ENCODE measurements at regions not wholly inside any gene's neighbourhood (a gene's known extent, or its start where the extent isn't known, plus 50 kb on each side); places are given as distances from the start of the nearest gene placed in this dataset.

DNA sequence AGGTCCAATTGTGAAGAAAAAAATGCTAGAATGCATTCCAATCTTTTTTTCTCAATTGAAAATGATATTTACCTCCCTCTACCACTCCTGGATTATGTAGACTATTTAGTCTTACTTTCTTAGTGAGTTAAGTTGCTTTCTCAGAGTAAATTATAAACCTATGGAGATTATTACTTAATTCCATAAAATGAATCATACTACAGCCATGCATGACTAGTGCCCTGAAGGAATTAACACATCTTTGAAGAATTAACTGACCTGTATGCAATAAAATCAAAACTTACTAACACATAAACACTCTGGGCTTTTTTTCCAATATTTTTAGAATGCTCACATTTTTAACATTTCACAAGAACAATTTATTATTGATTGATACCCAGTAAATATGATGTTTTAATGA, 379.4 kb upstream of the DACH1 start:
- DNase-seq (ENCODE audit: low read depth, low spot score) = no peak

DNA sequence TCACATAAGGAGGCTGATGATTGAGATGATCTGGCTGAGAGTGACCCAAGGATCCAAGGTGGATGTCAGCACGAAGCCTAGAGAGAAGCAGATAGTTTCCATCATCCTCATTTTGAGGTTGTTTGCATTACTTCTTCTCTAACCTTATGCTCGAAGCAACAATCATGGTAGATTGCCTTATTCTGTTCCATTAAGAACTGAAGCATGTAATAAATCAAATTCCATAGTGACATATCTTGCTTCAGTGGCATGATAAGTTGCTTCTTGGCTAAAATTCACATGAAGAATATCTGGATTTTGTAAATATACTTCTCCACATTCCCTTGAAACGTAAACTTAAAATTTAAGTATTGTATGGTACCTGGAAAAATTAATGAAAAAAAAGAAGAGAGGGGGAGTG, 377.8 kb upstream of the DACH1 start:
- no peak for DNase-seq (ENCODE audit: low read depth, low spot score)

GRCh38 chr13:72230131-72230530, 363.1 kb upstream of the DACH1 start:
- DNase-seq (ENCODE audit: low read depth, low spot score) = no peak

DNA sequence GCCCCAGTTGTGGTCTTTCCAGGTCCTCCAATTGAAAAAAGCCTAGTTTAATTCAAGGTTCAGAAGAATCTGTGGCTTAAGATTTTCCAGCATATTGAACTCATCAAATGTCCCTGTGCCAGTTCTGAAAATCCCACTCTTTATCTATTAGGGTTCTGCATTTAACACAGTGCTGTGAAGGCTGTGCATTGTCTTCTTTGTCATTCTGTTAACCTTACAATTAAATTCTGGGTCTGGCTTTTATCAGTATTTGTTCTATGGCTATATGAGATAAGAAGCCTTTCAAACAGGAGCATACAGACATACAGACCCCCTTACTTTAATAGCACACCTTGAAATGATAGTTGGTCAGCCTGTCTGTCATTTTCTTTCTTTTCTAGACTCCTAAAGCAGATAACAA, 362.1 kb upstream of the DACH1 start:
- no peak for DNase-seq (ENCODE audit: low read depth, low spot score)

- DNase-seq (ENCODE audit: low read depth, low spot score) = peak; percentile 98
Observed at GRCh38 chr13:72221276-72221962, 354.4 kb upstream of the DACH1 start.

DNA sequence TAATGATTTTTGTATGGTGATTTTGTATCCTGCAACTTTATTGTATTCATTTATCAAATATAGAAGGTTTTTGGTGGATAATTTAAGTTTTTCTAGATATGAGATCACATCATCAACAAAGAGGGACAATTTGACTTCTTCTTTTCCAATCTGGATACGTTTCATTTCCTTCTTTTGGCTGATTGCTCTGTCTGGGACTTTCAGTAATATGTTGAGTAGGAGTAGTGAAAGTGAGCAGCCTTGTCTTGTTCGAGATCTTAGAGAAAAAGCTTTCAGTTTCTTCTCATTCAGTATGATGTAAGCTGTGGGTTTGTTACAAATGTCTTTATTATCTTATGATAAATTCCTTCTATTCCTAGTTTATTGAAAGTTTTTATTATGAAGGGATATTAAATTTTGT, 352.0 kb upstream of the DACH1 start:
- DNase-seq (ENCODE audit: low read depth, low spot score) = no peak

DNA sequence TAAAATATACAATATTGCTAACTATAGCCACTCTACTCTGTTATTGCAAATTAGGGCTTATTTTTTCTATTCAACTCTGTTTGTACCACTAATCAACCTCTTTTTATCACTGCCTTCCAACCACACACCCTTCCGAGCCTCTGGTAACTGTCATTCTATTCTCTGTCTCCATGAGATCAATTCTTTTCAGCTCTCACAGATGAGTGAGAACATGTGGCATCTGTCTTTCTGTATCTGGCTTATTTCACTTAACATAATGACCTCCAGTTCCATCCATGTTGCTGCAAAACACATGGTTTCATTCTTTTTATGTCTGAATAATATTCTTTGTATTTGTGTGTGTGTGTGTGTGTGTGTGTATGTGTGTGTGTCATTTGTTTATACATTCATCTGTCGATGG, 350.1 kb upstream of the DACH1 start:
- no peak for DNase-seq (ENCODE audit: low read depth, low spot score)

GRCh38 chr13:72208112-72208645, 341.2 kb upstream of the DACH1 start:
- DNase-seq (ENCODE audit: low read depth, low spot score) = no peak

DNA sequence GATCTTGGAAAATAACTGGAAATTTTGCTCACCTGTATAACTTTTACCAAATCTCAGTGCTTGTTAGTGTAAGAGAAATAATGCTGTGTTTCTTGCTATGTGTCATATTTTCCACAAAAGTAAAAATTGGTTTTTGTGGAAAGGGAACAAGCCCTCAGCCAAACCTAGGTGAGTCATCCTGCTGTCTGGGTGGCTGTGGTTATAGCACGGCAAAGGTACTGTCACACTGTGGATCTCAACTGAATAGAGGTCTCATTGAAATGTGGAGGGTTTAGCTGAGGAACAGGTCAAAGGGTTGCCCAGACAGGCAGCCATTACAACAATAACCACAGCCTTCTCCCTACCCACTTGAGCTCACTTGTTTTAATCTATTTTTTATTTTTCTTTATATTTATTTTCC, 338.8 kb upstream of the DACH1 start:
- DNase-seq (ENCODE audit: low read depth, low spot score) = no peak

DNA sequence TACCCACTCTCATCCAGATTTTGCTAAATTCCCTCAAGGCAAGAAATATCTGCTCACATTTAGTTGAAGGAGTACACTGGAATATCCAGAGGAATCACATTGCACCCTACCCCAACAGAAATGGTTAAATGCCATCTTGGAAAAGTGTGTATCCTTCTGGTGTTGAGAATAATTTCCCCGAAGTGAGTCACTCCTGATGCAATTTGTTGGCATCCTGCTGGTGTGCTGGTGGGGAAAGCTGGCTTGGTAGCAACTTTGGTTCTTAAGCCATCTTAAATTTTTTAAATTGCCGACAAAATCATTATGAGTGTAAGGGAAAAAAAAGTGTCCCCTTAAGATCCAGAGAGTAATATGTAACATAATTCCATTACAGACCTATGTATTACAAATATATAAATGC, 337.3 kb upstream of the DACH1 start:
- no peak for DNase-seq (ENCODE audit: low read depth, low spot score)

DNA sequence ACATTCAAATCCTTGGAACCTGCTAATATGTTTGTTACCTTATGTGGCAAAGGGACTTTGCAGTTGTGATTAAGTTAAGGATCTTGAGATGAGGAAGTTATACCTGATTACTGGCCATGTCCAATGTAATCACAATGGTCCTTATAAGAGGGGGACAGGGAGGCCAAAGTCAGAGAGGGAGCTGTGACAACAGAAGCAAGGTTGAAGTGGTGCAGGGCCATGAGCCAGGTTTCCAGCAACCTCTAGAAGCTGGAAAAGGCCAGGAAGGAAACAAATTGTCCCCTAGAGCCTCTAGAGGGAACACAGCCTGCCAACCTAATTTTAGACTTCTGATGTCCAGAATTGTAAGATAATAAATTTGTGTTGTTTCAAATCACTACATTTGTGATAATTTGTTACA, 334.7 kb upstream of the DACH1 start:
- no peak for DNase-seq (ENCODE audit: low read depth, low spot score)

GRCh38 chr13:72199640-72200039, 332.6 kb upstream of the DACH1 start:
- no peak for DNase-seq (ENCODE audit: low read depth, low spot score)

GRCh38 chr13:72198967-72199560, 332.1 kb upstream of the DACH1 start:
- DNase-seq (ENCODE audit: low read depth, low spot score) = no peak

DNA sequence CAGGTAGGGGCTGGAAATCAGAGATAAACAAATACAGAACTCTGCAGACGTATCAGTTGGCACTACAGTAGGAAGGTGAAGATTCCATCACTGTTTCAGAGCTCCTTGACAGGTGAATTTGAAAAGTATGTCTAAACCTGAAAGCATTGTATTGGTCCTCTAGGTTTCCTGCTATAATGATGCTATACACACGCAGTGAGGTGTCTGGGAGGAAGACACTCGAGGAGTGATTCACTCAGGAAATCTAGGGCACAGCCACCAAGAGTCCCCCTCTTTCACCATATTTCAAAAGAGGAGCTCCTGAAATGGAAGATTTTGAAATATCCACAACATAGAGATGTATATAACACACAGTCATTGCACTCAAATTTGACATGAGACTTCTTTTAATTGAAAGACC, 331.0 kb upstream of the DACH1 start:
- no peak for DNase-seq (ENCODE audit: low read depth, low spot score)

DNA sequence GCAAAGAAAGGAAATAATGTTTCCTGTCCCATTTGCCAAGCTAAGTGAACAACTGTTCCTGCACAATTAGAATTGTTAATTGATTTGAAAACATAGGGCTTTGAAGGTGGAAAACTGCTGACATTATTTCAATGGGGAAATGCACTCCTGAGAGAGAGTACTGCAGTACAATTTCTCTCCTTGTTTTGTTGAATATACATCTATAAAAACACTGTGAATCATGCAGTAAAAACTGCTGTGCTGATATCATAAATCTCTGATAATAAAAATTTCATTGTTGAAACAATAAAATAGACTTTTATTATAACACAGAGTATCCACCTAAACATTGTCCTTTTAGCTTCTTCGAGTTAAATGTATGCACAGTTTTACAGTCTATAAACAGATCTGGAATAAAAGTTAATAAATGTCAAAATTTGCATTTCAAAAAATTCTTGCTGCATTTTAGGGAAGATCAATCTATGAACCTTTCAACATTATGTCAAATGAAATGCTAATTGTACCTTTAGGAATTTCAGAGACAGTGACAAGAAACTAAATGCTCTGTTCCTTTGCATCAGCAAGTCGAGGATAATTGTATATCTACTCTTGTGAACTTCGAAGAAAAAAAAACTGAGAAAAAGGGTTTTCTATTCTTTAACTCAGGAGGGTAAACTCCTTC, 328.2 kb upstream of the DACH1 start:
- no peak for DNase-seq (ENCODE audit: low read depth, low spot score)

GRCh38 chr13:72194523-72194922, 327.5 kb upstream of the DACH1 start:
- DNase-seq (ENCODE audit: low read depth, low spot score) = no peak

GRCh38 chr13:72186730-72187422, 319.9 kb upstream of the DACH1 start:
- no peak for DNase-seq (ENCODE audit: low read depth, low spot score)

GRCh38 chr13:72185776-72186175, 318.8 kb upstream of the DACH1 start:
- no peak for DNase-seq (ENCODE audit: low read depth, low spot score)

DNA sequence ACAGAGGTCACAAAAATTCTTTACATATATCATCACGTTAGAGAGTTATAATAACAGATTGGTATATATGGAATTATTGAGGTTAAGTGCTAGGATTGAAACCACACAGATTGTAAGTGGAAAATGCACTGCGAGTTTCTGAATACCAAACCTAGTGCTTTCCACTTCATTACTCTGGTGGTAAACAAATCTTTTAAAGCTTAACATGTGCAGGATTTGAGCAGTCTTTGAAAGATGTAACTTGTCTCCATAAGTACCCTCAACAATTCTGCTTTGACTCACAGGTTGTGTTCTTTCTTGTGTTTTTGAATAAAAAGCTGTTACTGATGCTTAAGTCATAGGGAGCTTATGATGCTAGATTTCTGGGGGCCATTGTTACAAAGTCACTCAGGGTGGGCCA, 314.7 kb upstream of the DACH1 start:
- DNase-seq (ENCODE audit: low read depth, low spot score) = no peak

DNA sequence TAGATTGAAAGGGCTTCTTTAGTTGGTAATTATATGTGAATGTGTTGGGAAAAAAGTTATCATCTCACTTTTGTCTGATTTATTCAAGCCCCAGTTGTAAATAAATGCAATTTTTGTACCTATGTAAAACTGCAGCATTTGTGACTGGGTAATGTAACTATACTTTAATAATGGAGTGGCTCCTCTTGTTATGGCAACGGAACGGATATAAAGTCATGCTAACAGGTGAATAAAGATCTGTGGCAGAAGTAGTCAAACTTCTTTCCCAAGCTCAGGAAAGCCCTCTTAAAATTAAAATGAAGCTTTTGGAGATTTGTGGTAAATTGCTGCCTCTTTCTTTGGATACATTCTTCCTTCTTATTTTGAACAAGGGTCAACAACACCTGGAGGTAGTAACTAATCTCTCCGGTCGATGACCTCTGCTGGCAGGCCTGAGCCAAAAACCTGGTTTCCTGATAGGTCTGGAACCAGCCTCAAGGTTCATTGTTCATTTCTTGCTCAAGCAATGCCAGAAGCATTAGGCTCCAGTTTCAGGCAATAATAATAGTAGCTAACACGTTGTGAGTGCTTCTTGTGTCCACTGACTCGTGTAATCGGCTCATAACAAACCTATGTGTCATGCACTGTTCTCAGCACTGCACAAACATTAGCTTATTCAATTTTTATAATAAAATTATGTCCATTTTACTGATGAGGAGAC, 313.4 kb upstream of the DACH1 start:
- DNase-seq (ENCODE audit: low read depth, low spot score) = peak; percentile 6

DNA sequence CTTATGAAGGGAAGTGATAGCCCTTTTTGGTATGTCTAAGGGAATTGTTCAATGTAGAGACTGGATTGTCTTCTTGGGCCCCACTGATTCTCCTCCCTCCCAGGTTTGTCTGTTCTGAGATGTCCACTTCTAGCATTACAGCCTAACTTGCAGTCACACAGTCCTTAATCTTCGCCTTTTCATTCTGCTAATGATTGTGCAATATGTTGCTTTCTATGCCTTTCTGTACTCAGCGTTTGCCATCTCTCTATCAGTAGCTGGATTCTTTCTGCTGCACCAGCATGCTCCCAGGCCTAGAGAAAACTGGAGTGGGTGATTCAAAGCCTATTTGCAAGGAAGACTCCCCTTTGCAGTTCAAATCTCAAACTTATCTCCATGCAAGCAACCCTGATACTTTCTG, 307.5 kb upstream of the DACH1 start:
- DNase-seq (ENCODE audit: low read depth, low spot score) = no peak

DNA sequence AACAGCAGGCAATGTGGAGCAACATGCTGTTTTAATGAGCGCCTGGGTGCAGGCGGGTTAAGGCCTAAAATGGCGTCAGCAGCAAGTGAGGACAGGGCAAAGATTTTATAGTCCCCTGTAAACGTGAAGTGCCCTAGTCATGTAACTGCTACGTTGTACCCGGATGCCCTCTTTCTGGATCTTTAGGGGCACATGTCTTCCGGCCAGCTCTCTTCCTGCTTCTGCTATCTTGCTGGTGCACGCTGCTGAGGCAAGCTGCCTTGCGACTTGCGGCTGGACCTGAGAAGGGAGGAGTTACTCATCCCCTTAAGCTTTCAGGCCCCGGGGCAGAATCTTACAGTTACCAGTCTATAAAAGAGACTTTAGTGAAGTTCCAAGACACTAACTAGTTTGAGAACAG, 303.6 kb upstream of the DACH1 start:
- no peak for DNase-seq (ENCODE audit: low read depth, low spot score)

All from ELF-1 (cell line).